HepG2 (cell line): ENCODE measurements at regions not wholly inside any gene's neighbourhood (a gene's known extent, or its start where the extent isn't known, plus 50 kb on each side); places are given as distances from the start of the nearest gene placed in this dataset.

ENCODE experiments used
- ATAC-seq: fragments of 200-7000 bp; cut with Tn5 transposase; 3 replicates; pipeline ENCODE4 v1.9.1; 2020; ENCODE audit warnings: mild to moderate bottlenecking, moderate library complexity
- BruUV-seq: library from RNA; stranded (reverse); fragments of 400-500 nt; replicated peaks from 2 replicates; lab custom pipeline; 2021; lab: Mats Ljungman, UMichigan
- CTCF ChIA-PET: fragments of 300-600 bp; formaldehyde crosslinking; extraction: SDS; loops from one replicate; lab custom pipeline; 2021; ENCODE audit warnings: low total read pairs, inconsistent platforms, low intra/inter-chr PET ratio; lab: Yijun Ruan, JAX
- POLR2A ChIA-PET: fragments of 350-600 bp; sonication (Branson Sonifier 250); formaldehyde crosslinking; loops from one replicate; lab custom pipeline; 2020; ENCODE audit warnings: antibody characterized with exemption, inconsistent platforms; lab: Yijun Ruan, JAX
- DNase-seq: peaks from one replicate; pipeline ENCODE4 v3.0.0-alpha.2; 2015; ENCODE audit warnings: low spot score
- FAIRE-seq: peaks from 3 replicates; lab custom pipeline; 2011; peaks lifted over from hg19 to GRCh38; lab: Jason Lieb, UNC
- H2AFZ ChIP-seq: one replicate; pipeline ENCODE4 v1.6.1; 2011; ENCODE audit warnings: low read length, inconsistent platforms
- H3K27ac ChIP-seq: fragments of 300-600 bp; 3 replicates; pipeline ENCODE4 v1.8.0; 2011; ENCODE audit warnings: mixed run types, mild to moderate bottlenecking, mixed read lengths, low read length, inconsistent platforms; ENCODE audit not compliant: insufficient read depth; ENCODE audit errors: extremely low read length
- H3K27me3 ChIP-seq, 2 experiments: fragments of 200-600 bp in 1 of 2; 2 replicates in 1 of 2; 3 replicates in 1 of 2; pipeline versions ENCODE4 v1.6.0 to v1.8.0; 2011; ENCODE audit warnings: low read length in 2 of 2, mild to moderate bottlenecking in 2 of 2, moderate library complexity in 2 of 2, inconsistent platforms in 1 of 2; ENCODE audit not compliant: insufficient read depth in 2 of 2, control insufficient read depth in 1 of 2
- H3K36me3 ChIP-seq, 2 experiments: fragments of 200-600 bp in 1 of 2; replicated peaks in 1 of 2; 2 replicates in 1 of 2; 3 replicates in 1 of 2; pipeline versions ENCODE4 v1.5.1 to v1.8.0; 2011; ENCODE audit warnings: low read length in 2 of 2, inconsistent platforms in 1 of 2; ENCODE audit not compliant: insufficient read depth in 2 of 2, control insufficient read depth in 1 of 2
- H3K4me1 ChIP-seq: 2 replicates; pipeline ENCODE4 v1.5.1; 2012; ENCODE audit warnings: low read length, inconsistent platforms; ENCODE audit not compliant: insufficient read depth
- H3K4me2 ChIP-seq: 2 replicates; pipeline ENCODE4 v1.6.0; 2011; ENCODE audit warnings: low read depth, low read length, inconsistent platforms
- H3K4me3 ChIP-seq, 3 experiments: fragments of 200-600 bp in 1 of 3; sonication (generic), shearing (Covaris generic) in 1 of 3; replicated peaks in 1 of 3; 2 replicates each; pipeline ENCODE4 v1.5.1; 2011 to 2016; ENCODE audit warnings: low read length in 3 of 3, inconsistent platforms in 2 of 3, low read depth in 2 of 3, mild to moderate bottlenecking in 2 of 3, control low read depth in 1 of 3, mixed read lengths in 1 of 3; ENCODE audit not compliant: insufficient read depth in 1 of 3
- H3K79me2 ChIP-seq: one replicate; pipeline ENCODE4 v1.6.1; 2011; ENCODE audit warnings: low read length, inconsistent platforms; ENCODE audit not compliant: insufficient read depth
- H3K9ac ChIP-seq: 2 replicates; pipeline ENCODE4 v1.6.0; 2011; ENCODE audit warnings: mild to moderate bottlenecking, low read depth, low read length, inconsistent platforms; ENCODE audit not compliant: insufficient read depth
- H3K9me3 ChIP-seq: 2 replicates; pipeline ENCODE4 v1.5.1; 2012; ENCODE audit warnings: mild to moderate bottlenecking, low read length
- H4K20me1 ChIP-seq: 2 replicates; pipeline ENCODE4 v1.6.0; 2011; ENCODE audit warnings: inconsistent platforms, mild to moderate bottlenecking, low read length, moderate library complexity; ENCODE audit not compliant: insufficient read depth
- AKAP8 ChIP-seq: sonication (generic); formaldehyde crosslinking; IDR thresholded peaks from 2 replicates; pipeline ENCODE4 v1.5.1; 2020; ENCODE audit warnings: mild to moderate bottlenecking, missing genetic modification reagents
- GLI4 ChIP-seq: sonication (generic); formaldehyde crosslinking; IDR thresholded peaks from 2 replicates; pipeline ENCODE4 v1.5.1; 2020; ENCODE audit warnings: missing genetic modification reagents, mild to moderate bottlenecking, moderate library complexity, borderline replicate concordance
- HOXA3 ChIP-seq: sonication (generic); formaldehyde crosslinking; IDR thresholded peaks from 2 replicates; pipeline ENCODE4 v1.5.0; 2020; ENCODE audit warnings: missing genetic modification reagents
- TOE1 ChIP-seq: sonication (generic); formaldehyde crosslinking; IDR thresholded peaks from 2 replicates; pipeline ENCODE4 v1.4.0; 2020; ENCODE audit warnings: mild to moderate bottlenecking, missing genetic modification reagents
- ZNF251 ChIP-seq: sonication (generic); formaldehyde crosslinking; IDR thresholded peaks from 2 replicates; pipeline ENCODE4 v1.9.0; 2021; ENCODE audit warnings: mild to moderate bottlenecking, missing genetic modification reagents
- ZNF562 ChIP-seq: sonication (generic); formaldehyde crosslinking; IDR thresholded peaks from 2 replicates; pipeline ENCODE4 v1.8.0; 2022; ENCODE audit warnings: missing genetic modification reagents, borderline replicate concordance
- ZNF577 ChIP-seq: sonication (generic); formaldehyde crosslinking; IDR thresholded peaks from 2 replicates; pipeline ENCODE4 v1.4.0; 2020; ENCODE audit warnings: mild to moderate bottlenecking, low read depth, missing genetic modification reagents, borderline replicate concordance
- ZNF619 ChIP-seq: sonication (generic); formaldehyde crosslinking; IDR thresholded peaks from 2 replicates; pipeline ENCODE4 v1.4.0; 2020; ENCODE audit warnings: mild to moderate bottlenecking, missing genetic modification reagents
- ZNF629 ChIP-seq: sonication (generic); formaldehyde crosslinking; conservative IDR thresholded peaks from 2 replicates; pipeline ENCODE4 v1.5.0; 2020; ENCODE audit warnings: missing genetic modification reagents
- ZSCAN31 ChIP-seq: sonication (generic); formaldehyde crosslinking; IDR thresholded peaks from 2 replicates; pipeline ENCODE4 v1.5.0; 2020; ENCODE audit warnings: low read depth, mild to moderate bottlenecking, missing genetic modification reagents
- WGBS: methylation state at CpG from one replicate; pipeline ENCODE4 v1.1.6; 2017; ENCODE audit warnings: low lambda C conversion rate; 5-methylcytosine and 5-hydroxymethylcytosine counted together
- in situ Hi-C: cut with HindIII; loops from 2 replicates; pipeline ENCODE4 v1.10.0; 2017; ENCODE audit warnings: low pct_unique_long_range_greater_than_20kb; ENCODE audit not compliant: extremely low pct_ligation_motif_present
- intact Hi-C: fragments of 100-400 bp; cut with micrococcal nuclease; formaldehyde crosslinking; loops from one replicate; pipeline ENCODE4 v1.10.0; 2022; ENCODE audit not compliant: unreplicated experiment
- TF ChIP-seq, protein P1 (sequence below): sonication (generic); formaldehyde crosslinking; IDR thresholded peaks from 2 replicates; pipeline ENCODE4 v1.9.0; 2021; ENCODE audit warnings: missing genetic modification reagents, borderline replicate concordance
- TF ChIP-seq, protein P2 (sequence below): sonication (generic); formaldehyde crosslinking; IDR thresholded peaks from 2 replicates; pipeline ENCODE4 v1.8.0; 2022; ENCODE audit warnings: missing genetic modification reagents, low read depth, mild to moderate bottlenecking, borderline replicate concordance
- TF ChIP-seq, protein P3 (sequence below): sonication (generic); formaldehyde crosslinking; IDR thresholded peaks from 2 replicates; pipeline ENCODE4 v1.8.0; 2022; ENCODE audit warnings: mild to moderate bottlenecking, missing genetic modification reagents, moderate library complexity
- TF ChIP-seq, protein P4 (sequence below): sonication (generic); formaldehyde crosslinking; IDR thresholded peaks from one replicate; pipeline ENCODE4 v1.5.1; 2020; ENCODE audit warnings: mild to moderate bottlenecking, missing genetic modification reagents; ENCODE audit errors: not compliant biosample characterization

DNA sequence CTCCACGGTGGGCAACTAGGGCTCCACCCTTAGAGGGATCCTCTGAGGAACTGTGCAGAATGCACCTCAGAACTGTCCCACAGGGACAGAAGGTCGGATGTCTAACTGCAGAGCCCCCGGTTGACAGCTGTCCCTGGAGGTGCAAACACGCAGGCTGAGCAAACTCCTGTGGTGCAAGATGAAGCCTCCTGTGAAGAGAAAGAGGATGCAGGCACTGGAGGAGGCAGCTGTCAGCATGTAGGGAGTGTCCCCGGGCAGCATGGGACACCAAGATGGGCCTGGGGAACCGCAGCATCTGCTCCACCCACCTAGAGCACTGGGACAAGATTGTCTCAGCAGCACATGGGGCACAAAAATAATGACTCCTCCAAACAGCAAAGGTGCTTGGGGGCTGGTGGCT is 258.9 kb downstream of the ABHD5 start:
- FAIRE-seq: no peak
- no peak for TF ChIP-seq ZSCAN31
- TF ChIP-seq, protein P1, sequence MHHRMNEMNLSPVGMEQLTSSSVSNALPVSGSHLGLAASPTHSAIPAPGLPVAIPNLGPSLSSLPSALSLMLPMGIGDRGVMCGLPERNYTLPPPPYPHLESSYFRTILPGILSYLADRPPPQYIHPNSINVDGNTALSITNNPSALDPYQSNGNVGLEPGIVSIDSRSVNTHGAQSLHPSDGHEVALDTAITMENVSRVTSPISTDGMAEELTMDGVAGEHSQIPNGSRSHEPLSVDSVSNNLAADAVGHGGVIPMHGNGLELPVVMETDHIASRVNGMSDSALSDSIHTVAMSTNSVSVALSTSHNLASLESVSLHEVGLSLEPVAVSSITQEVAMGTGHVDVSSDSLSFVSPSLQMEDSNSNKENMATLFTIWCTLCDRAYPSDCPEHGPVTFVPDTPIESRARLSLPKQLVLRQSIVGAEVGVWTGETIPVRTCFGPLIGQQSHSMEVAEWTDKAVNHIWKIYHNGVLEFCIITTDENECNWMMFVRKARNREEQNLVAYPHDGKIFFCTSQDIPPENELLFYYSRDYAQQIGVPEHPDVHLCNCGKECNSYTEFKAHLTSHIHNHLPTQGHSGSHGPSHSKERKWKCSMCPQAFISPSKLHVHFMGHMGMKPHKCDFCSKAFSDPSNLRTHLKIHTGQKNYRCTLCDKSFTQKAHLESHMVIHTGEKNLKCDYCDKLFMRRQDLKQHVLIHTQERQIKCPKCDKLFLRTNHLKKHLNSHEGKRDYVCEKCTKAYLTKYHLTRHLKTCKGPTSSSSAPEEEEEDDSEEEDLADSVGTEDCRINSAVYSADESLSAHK (CRISPR knock-in tag): no peak
- TF ChIP-seq HOXA3 (CRISPR knock-in tag): no peak
- no peak for TF ChIP-seq GLI4
- TF ChIP-seq, protein P2, sequence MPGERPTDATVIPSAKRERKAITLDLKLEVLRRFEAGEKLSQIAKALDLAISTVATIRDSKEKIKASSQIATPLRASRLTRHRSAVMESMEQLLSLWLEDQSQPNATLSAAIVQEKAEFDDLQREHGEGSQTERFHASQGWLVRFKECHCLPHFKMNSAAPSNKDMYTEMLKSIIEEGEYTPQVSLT (CRISPR knock-in tag): no peak
- TF ChIP-seq, protein P3, sequence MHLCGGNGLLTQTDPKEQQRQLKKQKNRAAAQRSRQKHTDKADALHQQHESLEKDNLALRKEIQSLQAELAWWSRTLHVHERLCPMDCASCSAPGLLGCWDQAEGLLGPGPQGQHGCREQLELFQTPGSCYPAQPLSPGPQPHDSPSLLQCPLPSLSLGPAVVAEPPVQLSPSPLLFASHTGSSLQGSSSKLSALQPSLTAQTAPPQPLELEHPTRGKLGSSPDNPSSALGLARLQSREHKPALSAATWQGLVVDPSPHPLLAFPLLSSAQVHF (CRISPR knock-in tag): no peak
- no peak for TF ChIP-seq ZNF251
- no peak for TF ChIP-seq ZNF577 (CRISPR knock-in tag)
- no peak for TF ChIP-seq ZNF619 (CRISPR knock-in tag)
- TF ChIP-seq AKAP8 (CRISPR knock-in tag): no peak
- TF ChIP-seq, protein P4, sequence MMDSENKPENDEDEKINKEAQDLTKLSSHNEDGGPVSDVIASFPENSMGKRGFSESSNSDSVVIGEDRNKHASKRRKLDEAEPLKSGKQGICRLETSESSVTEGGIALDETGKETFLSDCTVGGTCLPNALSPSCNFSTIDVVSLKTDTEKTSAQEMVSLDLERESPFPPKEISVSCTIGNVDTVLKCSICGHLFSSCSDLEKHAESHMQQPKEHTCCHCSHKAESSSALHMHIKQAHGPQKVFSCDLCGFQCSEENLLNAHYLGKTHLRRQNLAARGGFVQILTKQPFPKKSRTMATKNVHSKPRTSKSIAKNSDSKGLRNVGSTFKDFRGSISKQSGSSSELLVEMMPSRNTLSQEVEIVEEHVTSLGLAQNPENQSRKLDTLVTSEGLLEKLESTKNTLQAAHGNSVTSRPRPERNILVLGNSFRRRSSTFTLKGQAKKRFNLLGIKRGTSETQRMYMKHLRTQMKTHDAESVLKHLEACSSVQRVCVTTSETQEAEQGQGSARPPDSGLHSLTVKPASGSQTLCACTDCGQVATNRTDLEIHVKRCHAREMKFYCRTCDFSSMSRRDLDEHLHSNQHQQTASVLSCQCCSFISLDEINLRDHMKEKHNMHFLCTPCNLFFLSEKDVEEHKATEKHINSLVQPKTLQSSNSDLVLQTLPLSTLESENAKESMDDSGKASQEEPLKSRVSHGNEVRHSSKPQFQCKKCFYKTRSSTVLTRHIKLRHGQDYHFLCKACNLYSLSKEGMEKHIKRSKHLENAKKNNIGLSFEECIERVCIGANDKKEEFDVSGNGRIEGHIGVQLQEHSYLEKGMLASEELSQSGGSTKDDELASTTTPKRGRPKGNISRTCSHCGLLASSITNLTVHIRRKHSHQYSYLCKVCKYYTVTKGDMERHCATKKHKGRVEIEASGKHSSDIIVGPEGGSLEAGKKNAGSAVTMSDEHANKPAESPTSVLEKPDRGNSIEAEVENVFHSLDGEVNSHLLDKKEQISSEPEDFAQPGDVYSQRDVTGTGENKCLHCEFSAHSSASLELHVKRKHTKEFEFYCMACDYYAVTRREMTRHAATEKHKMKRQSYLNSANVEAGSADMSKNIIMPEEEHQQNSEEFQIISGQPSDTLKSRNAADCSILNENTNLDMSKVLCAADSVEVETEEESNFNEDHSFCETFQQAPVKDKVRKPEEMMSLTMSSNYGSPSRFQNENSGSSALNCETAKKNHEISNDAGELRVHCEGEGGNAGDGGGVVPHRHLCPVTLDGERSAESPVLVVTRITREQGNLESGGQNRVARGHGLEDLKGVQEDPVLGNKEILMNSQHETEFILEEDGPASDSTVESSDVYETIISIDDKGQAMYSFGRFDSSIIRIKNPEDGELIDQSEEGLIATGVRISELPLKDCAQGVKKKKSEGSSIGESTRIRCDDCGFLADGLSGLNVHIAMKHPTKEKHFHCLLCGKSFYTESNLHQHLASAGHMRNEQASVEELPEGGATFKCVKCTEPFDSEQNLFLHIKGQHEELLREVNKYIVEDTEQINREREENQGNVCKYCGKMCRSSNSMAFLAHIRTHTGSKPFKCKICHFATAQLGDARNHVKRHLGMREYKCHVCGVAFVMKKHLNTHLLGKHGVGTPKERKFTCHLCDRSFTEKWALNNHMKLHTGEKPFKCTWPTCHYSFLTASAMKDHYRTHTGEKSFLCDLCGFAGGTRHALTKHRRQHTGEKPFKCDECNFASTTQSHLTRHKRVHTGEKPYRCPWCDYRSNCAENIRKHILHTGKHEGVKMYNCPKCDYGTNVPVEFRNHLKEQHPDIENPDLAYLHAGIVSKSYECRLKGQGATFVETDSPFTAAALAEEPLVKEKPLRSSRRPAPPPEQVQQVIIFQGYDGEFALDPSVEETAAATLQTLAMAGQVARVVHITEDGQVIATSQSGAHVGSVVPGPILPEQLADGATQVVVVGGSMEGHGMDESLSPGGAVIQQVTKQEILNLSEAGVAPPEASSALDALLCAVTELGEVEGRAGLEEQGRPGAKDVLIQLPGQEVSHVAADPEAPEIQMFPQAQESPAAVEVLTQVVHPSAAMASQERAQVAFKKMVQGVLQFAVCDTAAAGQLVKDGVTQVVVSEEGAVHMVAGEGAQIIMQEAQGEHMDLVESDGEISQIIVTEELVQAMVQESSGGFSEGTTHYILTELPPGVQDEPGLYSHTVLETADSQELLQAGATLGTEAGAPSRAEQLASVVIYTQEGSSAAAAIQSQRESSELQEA (CRISPR knock-in tag): no peak
- no peak for TF ChIP-seq ZNF629 (CRISPR knock-in tag)
- TF ChIP-seq ZNF562 (CRISPR knock-in tag): no peak
- TF ChIP-seq TOE1 (CRISPR knock-in tag): no peak

More for the DNA sequence above, 258.9 kb downstream of the ABHD5 start:
- BruUV-seq: no TSS peak
- Histone ChIP-seq H3K4me3 (no peak overlapping the region), H3K36me3 (no peaks in the 10 kb centered on the region), H3K79me2 (no peaks in the 10 kb centered on the region), H3K9me3 (no peaks in the 10 kb centered on the region), H2AFZ (no peak overlapping the region), H4K20me1 (no peaks in the 10 kb centered on the region), H3K4me2 (no peak overlapping the region), H3K27me3 (peaks cover 3 to 55% of the 10 kb centered on the region in 2 experiments; a peak in 3 of 5 replicates), H3K27ac (no peak overlapping the region), H3K4me1 (no peaks in the 10 kb centered on the region), H3K9ac (no peak overlapping the region)
- intact Hi-C loops (no loop called here), in situ Hi-C loops (no loop called here)
- ChIA-PET CTCF (no interaction called here), POLR2A (no interaction called here)
- no peak for ATAC-seq
- WGBS: 0% methylated on average over 5 of the region's 6 CpGs
- DNase-seq: no peak
